GM12891 (cell line): ENCODE measurements at regions not wholly inside any gene's neighbourhood (a gene's known extent, or its start where the extent isn't known, plus 50 kb on each side); places are given as distances from the start of the nearest gene placed in this dataset.

ENCODE experiments used
- PAX5 ChIP-seq: IDR thresholded peaks from 2 replicates; pipeline ENCODE4 v1.6.1; 2011; ENCODE audit warnings: low read length, moderate library complexity, mild to moderate bottlenecking; ENCODE audit not compliant: insufficient read depth, severe bottlenecking
- POLR2A ChIP-seq: IDR thresholded peaks from 2 replicates; pipeline ENCODE4 v1.6.1; 2011; ENCODE audit warnings: low read depth, low read length, control low read depth
- POLR2AphosphoS5 ChIP-seq: IDR thresholded peaks from 2 replicates; pipeline ENCODE4 v1.6.1; 2011; ENCODE audit warnings: low read depth, low read length, control low read depth
- POU2F2 ChIP-seq: IDR thresholded peaks from 2 replicates; pipeline ENCODE4 v1.6.1; 2011; ENCODE audit warnings: low read depth, mild to moderate bottlenecking, control low read depth, low read length, moderate library complexity
- SPI1 ChIP-seq: IDR thresholded peaks from 2 replicates; pipeline ENCODE4 v1.6.1; 2011; ENCODE audit warnings: low read depth, low read length, control low read depth
- TAF1 ChIP-seq: IDR thresholded peaks from 2 replicates; pipeline ENCODE4 v1.6.1; 2011; ENCODE audit warnings: low read depth, low read length, control low read depth

- TF ChIP-seq POLR2A (no peak), POLR2AphosphoS5 (no peak), TAF1 (no peak), SPI1 (no peak), POU2F2 (no peak), PAX5 (no peak)
These were observed 66.0 kb upstream of the IRF2 start for GRCh38 chr4:184540307-184540706.
